ENCODE measurements at regions not wholly inside any gene's neighbourhood (a gene's known extent, or its start where the extent isn't known, plus 50 kb on each side); places are given as distances from the start of the nearest gene placed in this dataset.

- Histone ChIP-seq H3K4me2 (ENCODE audit: insufficient read depth in 1 of 2, low read depth in 2 of 2, low read length in 2 of 2) (no peak overlapping the region), H3K79me2 (ENCODE audit: control insufficient read depth in 1 of 2, insufficient read depth in 2 of 2, low read length in 2 of 2) (no peaks in the 10 kb centered on the region), H3K9ac (replicated peaks in 1 of 4; ENCODE audit: extremely low read depth in 1 of 4, low read depth in 3 of 4, low read length in 3 of 4) (no peak overlapping the region), H3K36me3 (ENCODE audit: control insufficient read depth in 2 of 4, insufficient read depth in 4 of 4, low read length in 3 of 4) (no peaks in the 10 kb centered on the region), H3K4me1 (replicated peaks in 1 of 4; ENCODE audit: control insufficient read depth in 3 of 4, insufficient read depth in 4 of 4, low read length in 3 of 4) (no peaks in the 10 kb centered on the region), H2AK5ac (ENCODE audit: low read depth, low read length) (no peak overlapping the region), H3K4ac (replicated peaks; ENCODE audit: insufficient read length, low read depth, low read length) (no peak overlapping the region), H3K23ac (ENCODE audit: insufficient read length) (no peak overlapping the region), H4K5ac (ENCODE audit: insufficient read length, low read depth, low read length) (no peak overlapping the region), H2BK12ac (ENCODE audit: low read depth, low read length) (no peak overlapping the region), H2BK15ac (ENCODE audit: low read length) (no peak overlapping the region), H3K56ac (replicated peaks; ENCODE audit: insufficient read length, low read depth, low read length) (no peak overlapping the region), H4K20me1 (replicated peaks in 1 of 2; ENCODE audit: control insufficient read depth in 1 of 2, insufficient read depth in 2 of 2, low read length in 2 of 2) (no peaks in the 10 kb centered on the region), H3K4me3 (ENCODE audit: extremely low read depth in 1 of 4, insufficient read depth in 2 of 4, low read depth in 3 of 4, low read length in 4 of 4) (no peak overlapping the region), H2AFZ (ENCODE audit: low read length) (no peak overlapping the region), H3K9me3 (ENCODE audit: insufficient read depth in 2 of 2, low read depth in 1 of 2, low read length in 1 of 2) (no peaks in the 10 kb centered on the region), H3K79me1 (ENCODE audit: low read depth, low read length) (no peaks in the 10 kb centered on the region), H3K27ac (ENCODE audit: low read depth, low read length) (no peak overlapping the region), H2BK120ac (replicated peaks; ENCODE audit: low read depth, low read length) (no peak overlapping the region), H4K8ac (ENCODE audit: extremely low read depth, insufficient read depth, low read length) (no peak overlapping the region), H2BK5ac (ENCODE audit: low read depth, low read length) (no peak overlapping the region), H3K27me3 (replicated peaks in 1 of 4; ENCODE audit: control insufficient read depth in 3 of 4, extremely low read depth in 1 of 4, insufficient read depth in 3 of 4, low read length in 3 of 4) (no peaks in the 10 kb centered on the region), H4K91ac (replicated peaks; ENCODE audit: insufficient read length, low read length) (no peak overlapping the region), H3K18ac (ENCODE audit: extremely low read depth, low read length) (no peak overlapping the region), H3K14ac (ENCODE audit: insufficient read length) (no peak overlapping the region), H3K23me2 (ENCODE audit: low read depth, low read length) (no peaks in the 10 kb centered on the region), H2BK20ac (ENCODE audit: low read length) (no peak overlapping the region)
- POLR2A ChIA-PET (ENCODE audit: partially characterized antibody), result interaction anchor here (1.5 kb wide), 1 partner anchor 54 kb away, joined by 3 read pairs; no protein-coding TSS in a partner anchor
- TF ChIP-seq CBX5 (IDR thresholded peaks at IDR 0.05; ENCODE audit: low read depth, low read length), result no peak
- no peak for TF ChIP-seq TEAD4 (IDR thresholded peaks at IDR 0.05; ENCODE audit: low read depth, low read length)
- peak in 1 of 2 experiments; percentile 21; a peak in 2 of 4 replicates for TF ChIP-seq RAD21 (IDR thresholded peaks at IDR 0.05 in 1 of 2, conservative IDR thresholded peaks at IDR 0.05 in 1 of 2; ENCODE audit: low read depth in 2 of 2, low read length in 2 of 2)
- no peak for TF ChIP-seq HDAC6 (IDR thresholded peaks at IDR 0.05; ENCODE audit: low read depth, low read length)
- TF ChIP-seq CTCF (IDR thresholded peaks at IDR 0.05; ENCODE audit: control extremely low read depth in 1 of 3, insufficient read depth in 1 of 3, low read depth in 1 of 3, low read length in 3 of 3), result peak in 1 of 3 experiments; percentile 22; a peak in 1 of 4 replicates
- no peak for FAIRE-seq
- CTCF ChIA-PET (ENCODE audit: partially characterized antibody), result interaction anchor here (0.8 to 5.4 kb wide), 18 partner anchors 9 to 329 kb away, joined by 3 to 54 read pairs (median 7); no protein-coding TSS in a partner anchor
- WGBS, 2 experiments (ENCODE audit: extremely low coverage in 1 of 2, insufficient coverage in 1 of 2, insufficient read length in 1 of 2, insufficient replicate concordance in 2 of 2, low coverage in 1 of 2, low lambda C conversion rate in 2 of 2, missing lambda C conversion rate in 1 of 2), result 89% methylated on average over 4 of the region's 4 CpGs; no CpG with 5 or more reads in 1 of the 2 experiments
- no peak for DNase-seq (ENCODE audit: low read depth in 1 of 2, low spot score in 2 of 2)
Observed at GRCh38 chr4:26084414-26084813, 170.4 kb downstream of the SMIM20 start.

All from H1 (cell line).